SU-DHL-6 (cell line): ENCODE measurements at regions not wholly inside any gene's neighbourhood (a gene's known extent, or its start where the extent isn't known, plus 50 kb on each side); places are given as distances from the start of the nearest gene placed in this dataset.

Experiments used
- H2AFZ ChIP-seq: fragments of 200-600 bp; sonication (generic); 2 replicates; pipeline ENCODE4 v1.6.1; 2014; ENCODE audit warnings: low read depth, mild to moderate bottlenecking, moderate library complexity, mixed read lengths, antibody characterized with exemption, low read length; ENCODE audit not compliant: severe bottlenecking
- H3F3A ChIP-seq: fragments of 200-600 bp; shearing (Covaris generic); 2 replicates; pipeline ENCODE4 v1.6.0; 2016; ENCODE audit warnings: antibody characterized with exemption, mild to moderate bottlenecking; ENCODE audit not compliant: insufficient read depth
- H3K27ac ChIP-seq: fragments of 200-600 bp; sonication (generic); 2 replicates; pipeline ENCODE4 v1.5.1; 2016; ENCODE audit warnings: low read depth, mild to moderate bottlenecking, low read length, moderate library complexity, mixed read lengths
- H3K27me3 ChIP-seq: fragments of 200-600 bp; sonication (generic), shearing (Covaris generic); 2 replicates; pipeline ENCODE4 v1.6.0; 2014; ENCODE audit warnings: mild to moderate bottlenecking, low read length
- H3K36me3 ChIP-seq: fragments of 200-600 bp; sonication (generic); 2 replicates; pipeline ENCODE4 v1.6.1; 2014; ENCODE audit warnings: mild to moderate bottlenecking, low read length, mixed read lengths
- H3K4me2 ChIP-seq: fragments of 300-600, 200-600 bp; shearing (Covaris generic), sonication (generic); 2 replicates; pipeline ENCODE4 v1.6.0; 2014; ENCODE audit warnings: low read length, low read depth, mild to moderate bottlenecking; ENCODE audit not compliant: poor library complexity, severe bottlenecking
- H3K4me3 ChIP-seq: fragments of 200-600 bp; sonication (generic); 2 replicates; pipeline ENCODE4 v1.5.1; 2014; ENCODE audit warnings: antibody characterized with exemption, low read length, mild to moderate bottlenecking, mixed read lengths; ENCODE audit not compliant: insufficient read depth, poor library complexity, severe bottlenecking
- H3K79me2 ChIP-seq: fragments of 200-600 bp; sonication (generic); 2 replicates; pipeline ENCODE4 v1.6.1; 2014; ENCODE audit warnings: mild to moderate bottlenecking, low read length, moderate library complexity; ENCODE audit not compliant: insufficient read depth
- H3K9ac ChIP-seq: fragments of 200-600 bp; sonication (generic); 2 replicates; pipeline ENCODE4 v1.7.0; 2014; ENCODE audit warnings: mild to moderate bottlenecking, low read length
- H3K9me2 ChIP-seq: fragments of 200-600 bp; sonication (generic); replicated peaks from 2 replicates; pipeline ENCODE4 v1.6.1; 2014; ENCODE audit warnings: low read length; ENCODE audit not compliant: insufficient read depth
- H3K9me3 ChIP-seq: fragments of 200-600 bp; sonication (generic); 2 replicates; pipeline ENCODE4 v1.6.1; 2014; ENCODE audit warnings: low read length, mixed read lengths; ENCODE audit not compliant: insufficient read depth
- H4K20me1 ChIP-seq: fragments of 200-600 bp; sonication (generic); 2 replicates; pipeline ENCODE4 v1.6.1; 2014; ENCODE audit warnings: low read depth, mild to moderate bottlenecking, antibody characterized with exemption, low read length, moderate library complexity, mixed read lengths
- CTCF ChIP-seq: fragments of 200-600 bp; sonication (generic); IDR thresholded peaks from one replicate; pipeline ENCODE4 v1.5.1; 2017; ENCODE audit warnings: antibody characterized with exemption, mild to moderate bottlenecking, low read length, moderate library complexity; ENCODE audit not compliant: insufficient read depth, poor library complexity, severe bottlenecking
- EZH2phosphoT487 ChIP-seq: fragments of 200-600 bp; sonication (generic), shearing (Covaris generic); conservative IDR thresholded peaks from 2 replicates; pipeline ENCODE4 v1.6.1; 2018; ENCODE audit warnings: mild to moderate bottlenecking, antibody characterized with exemption, low read length, moderate library complexity, mixed read lengths

- TF ChIP-seq EZH2phosphoT487: no peak
- H3F3A ChIP-seq: no peaks in the 10 kb centered on the region
Observed at GRCh38 chr12:28604240-28604639, 414.0 kb downstream of the CCDC91 start.

GRCh38 chr12:28606967-28607557, 416.8 kb downstream of the CCDC91 start:
- Histone ChIP-seq H3K36me3 (no peaks in the 10 kb centered on the region), H3K9me3 (0 out of 2 replicates have a peak, but pooled peaks cover 9% of the 10 kb centered on the region), H4K20me1 (no peaks in the 10 kb centered on the region), H3K4me3 (no peak overlapping the region), H3K27me3 (no peaks in the 10 kb centered on the region), H3K79me2 (no peaks in the 10 kb centered on the region), H3K27ac (no peak overlapping the region), H2AFZ (no peak overlapping the region), H3K4me2 (no peak overlapping the region), H3K9ac (no peak overlapping the region), H3K9me2 (no peaks in the 10 kb centered on the region), H3F3A (no peaks in the 10 kb centered on the region)
- no peak for TF ChIP-seq EZH2phosphoT487
- no peak for TF ChIP-seq CTCF

More at GRCh38 chr12:28604240-28604639, 414.0 kb downstream of the CCDC91 start:
- no peak overlapping the region for H3K9ac ChIP-seq
- H3K27me3 ChIP-seq: no peaks in the 10 kb centered on the region
- H3K4me3 ChIP-seq: no peak overlapping the region
- no peak overlapping the region for H3K27ac ChIP-seq
- no peaks in the 10 kb centered on the region for H4K20me1 ChIP-seq
- no peaks in the 10 kb centered on the region for H3K79me2 ChIP-seq
- no peak overlapping the region for H3K4me2 ChIP-seq
- 0 out of 2 replicates have a peak, but pooled peaks cover 9% of the 10 kb centered on the region for H3K9me3 ChIP-seq
- H2AFZ ChIP-seq: no peak overlapping the region
- no peaks in the 10 kb centered on the region for H3K9me2 ChIP-seq
- no peaks in the 10 kb centered on the region for H3K36me3 ChIP-seq

GRCh38 chr12:28610401-28611114, 420.3 kb downstream of the CCDC91 start:
- no peak overlapping the region for H3K4me2 ChIP-seq

More at GRCh38 chr12:28610401-28611114, 420.3 kb downstream of the CCDC91 start:
- Histone ChIP-seq H3K27me3 (no peaks in the 10 kb centered on the region), H3K9ac (no peak overlapping the region), H2AFZ (no peak overlapping the region), H3K9me2 (no peaks in the 10 kb centered on the region), H3F3A (no peaks in the 10 kb centered on the region), H3K9me3 (0 out of 2 replicates have a peak, but pooled peaks cover 9% of the 10 kb centered on the region), H3K4me3 (no peak overlapping the region), H3K36me3 (no peaks in the 10 kb centered on the region), H4K20me1 (no peaks in the 10 kb centered on the region), H3K27ac (no peak overlapping the region), H3K79me2 (no peaks in the 10 kb centered on the region)
- no peak for TF ChIP-seq CTCF
- no peak for TF ChIP-seq EZH2phosphoT487
